Ascending aorta (tissue), 2 donors: ENCODE measurements at regions not wholly inside any gene's neighbourhood (a gene's known extent, or its start where the extent isn't known, plus 50 kb on each side); places are given as distances from the start of the nearest gene placed in this dataset.

Experiments used
- DNase-seq, 2 donors: peaks; one replicate each; pipeline ENCODE4 v3.0.0-alpha.2; 2019; ENCODE audit warnings: low spot score in 2 of 2
- H3K27ac ChIP-seq, 2 donors: fragments of 200-600 bp; sonication (generic); one replicate each; pipeline ENCODE4 v1.5.1; 2016 to 2017; ENCODE audit warnings: mild to moderate bottlenecking in 1 of 2
- H3K27me3 ChIP-seq: fragments of 200-600 bp; sonication (generic); one replicate; pipeline ENCODE4 v1.5.1; 2017
- H3K36me3 ChIP-seq, 2 donors: fragments of 200-600 bp; sonication (generic); one replicate each; pipeline ENCODE4 v1.5.1; 2016
- H3K4me1 ChIP-seq, 2 donors: fragments of 200-600 bp; sonication (generic); one replicate each; pipeline ENCODE4 v1.5.1; 2016 to 2017; ENCODE audit warnings: mild to moderate bottlenecking in 1 of 2
- H3K4me3 ChIP-seq, 2 donors: fragments of 200-600 bp; sonication (generic); one replicate each; pipeline ENCODE4 v1.5.1; 2016 to 2017; ENCODE audit warnings: mild to moderate bottlenecking in 1 of 2
- H3K9me3 ChIP-seq, 2 donors: fragments of 200-600 bp; sonication (generic); one replicate each; pipeline ENCODE4 v1.5.1; 2016
- intact Hi-C: fragments of 100-400 bp; cut with DNase I; formaldehyde crosslinking; loops from one replicate; pipeline ENCODE4 v1.15.1; 2023
- TF ChIP-seq, protein P1 (sequence below), 3 experiments: fragments of 200-600 bp in 2 of 3; fragments of 450-650 bp in 1 of 3; sonication (generic) in 2 of 3; IDR thresholded peaks; one replicate each; pipeline ENCODE4 v1.5.1; 2016 to 2019; ENCODE audit warnings: antibody characterized with exemption in 3 of 3, mild to moderate bottlenecking in 1 of 3, moderate library complexity in 1 of 3

DNA sequence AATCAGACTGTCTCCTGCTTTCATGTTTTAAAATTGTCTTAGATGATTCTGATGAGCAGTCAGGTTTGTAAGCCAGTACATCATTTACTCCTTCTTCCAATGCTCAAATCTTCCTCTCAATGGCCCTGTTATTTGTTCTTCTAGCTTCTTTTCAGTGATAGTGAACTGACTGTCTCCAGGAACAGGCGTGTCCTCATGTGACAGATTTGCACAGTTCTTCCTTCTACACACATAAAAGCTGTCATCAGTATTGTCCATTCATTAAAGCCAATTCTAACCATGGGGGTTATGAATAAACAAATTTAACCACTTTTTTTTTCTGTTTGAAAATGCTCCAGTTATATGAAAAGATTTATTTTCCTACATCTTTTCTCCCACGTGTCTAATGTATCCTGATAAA, 308.7 kb upstream of the SORCS1 start:
- no peak for DNase-seq

DNA sequence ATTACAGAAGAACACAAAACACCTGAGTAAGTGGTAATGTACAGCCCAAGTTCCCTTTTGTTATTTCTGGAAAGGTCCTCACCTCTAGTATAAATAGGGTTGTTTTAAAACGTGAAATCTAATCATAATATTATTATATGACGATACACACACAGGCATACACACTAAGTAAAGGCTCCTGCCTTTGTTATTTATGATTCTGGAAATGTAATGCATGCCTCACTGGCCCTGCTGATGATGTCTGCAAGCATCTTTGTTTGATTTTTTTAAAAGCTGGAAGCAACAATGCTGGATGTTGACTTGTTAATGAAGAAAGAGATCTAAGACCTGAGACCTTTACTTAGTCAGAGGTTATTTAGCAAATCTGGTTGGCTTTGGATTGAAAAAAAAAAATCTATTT, 307.4 kb upstream of the SORCS1 start:
- Histone ChIP-seq H3K27ac (no peak overlapping the region), H3K9me3 (no peaks in the 10 kb centered on the region), H3K36me3 (no peaks in the 10 kb centered on the region), H3K27me3 (no peaks in the 10 kb centered on the region), H3K4me1 (no peaks in the 10 kb centered on the region), H3K4me3 (no peak overlapping the region)
- DNase-seq = no peak
- intact Hi-C loops = no loop called here
- TF ChIP-seq, protein P1, sequence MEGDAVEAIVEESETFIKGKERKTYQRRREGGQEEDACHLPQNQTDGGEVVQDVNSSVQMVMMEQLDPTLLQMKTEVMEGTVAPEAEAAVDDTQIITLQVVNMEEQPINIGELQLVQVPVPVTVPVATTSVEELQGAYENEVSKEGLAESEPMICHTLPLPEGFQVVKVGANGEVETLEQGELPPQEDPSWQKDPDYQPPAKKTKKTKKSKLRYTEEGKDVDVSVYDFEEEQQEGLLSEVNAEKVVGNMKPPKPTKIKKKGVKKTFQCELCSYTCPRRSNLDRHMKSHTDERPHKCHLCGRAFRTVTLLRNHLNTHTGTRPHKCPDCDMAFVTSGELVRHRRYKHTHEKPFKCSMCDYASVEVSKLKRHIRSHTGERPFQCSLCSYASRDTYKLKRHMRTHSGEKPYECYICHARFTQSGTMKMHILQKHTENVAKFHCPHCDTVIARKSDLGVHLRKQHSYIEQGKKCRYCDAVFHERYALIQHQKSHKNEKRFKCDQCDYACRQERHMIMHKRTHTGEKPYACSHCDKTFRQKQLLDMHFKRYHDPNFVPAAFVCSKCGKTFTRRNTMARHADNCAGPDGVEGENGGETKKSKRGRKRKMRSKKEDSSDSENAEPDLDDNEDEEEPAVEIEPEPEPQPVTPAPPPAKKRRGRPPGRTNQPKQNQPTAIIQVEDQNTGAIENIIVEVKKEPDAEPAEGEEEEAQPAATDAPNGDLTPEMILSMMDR (IDR thresholded peaks at IDR 0.05) = no peak

More for the DNA sequence above, 308.7 kb upstream of the SORCS1 start:
- Histone ChIP-seq H3K27ac (no peak overlapping the region), H3K36me3 (no peaks in the 10 kb centered on the region), H3K9me3 (no peaks in the 10 kb centered on the region), H3K4me3 (no peak overlapping the region), H3K4me1 (no peaks in the 10 kb centered on the region), H3K27me3 (no peaks in the 10 kb centered on the region)
- intact Hi-C loops = no loop called here
- TF ChIP-seq, protein P1 (IDR thresholded peaks at IDR 0.05) = no peak

DNA sequence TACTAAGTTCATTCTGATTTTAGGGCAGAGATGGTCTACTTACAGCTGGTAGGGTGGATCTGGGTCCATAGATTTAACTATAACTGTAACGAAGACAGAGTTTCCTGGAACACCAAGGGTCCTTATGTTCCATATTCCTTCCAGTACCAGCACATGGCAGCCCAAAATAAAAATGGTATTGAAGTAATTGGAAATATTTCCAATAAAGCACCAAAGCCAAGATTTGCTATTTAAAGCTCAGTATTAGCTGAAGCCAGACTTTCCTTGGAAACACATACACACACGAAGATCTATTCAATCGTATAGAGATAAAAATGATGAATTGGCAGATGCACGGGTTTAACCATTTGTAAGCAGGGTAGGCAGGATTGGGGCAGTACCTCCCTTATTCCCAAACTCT, 289.1 kb upstream of the SORCS1 start:
- no peak for DNase-seq
- Histone ChIP-seq H3K27ac (no peak overlapping the region), H3K4me3 (no peak overlapping the region), H3K27me3 (no peaks in the 10 kb centered on the region), H3K36me3 (no peaks in the 10 kb centered on the region), H3K4me1 (no peaks in the 10 kb centered on the region), H3K9me3 (no peaks in the 10 kb centered on the region)
- TF ChIP-seq, protein P1 (IDR thresholded peaks at IDR 0.05) = no peak
- intact Hi-C loops = no loop called here

DNA sequence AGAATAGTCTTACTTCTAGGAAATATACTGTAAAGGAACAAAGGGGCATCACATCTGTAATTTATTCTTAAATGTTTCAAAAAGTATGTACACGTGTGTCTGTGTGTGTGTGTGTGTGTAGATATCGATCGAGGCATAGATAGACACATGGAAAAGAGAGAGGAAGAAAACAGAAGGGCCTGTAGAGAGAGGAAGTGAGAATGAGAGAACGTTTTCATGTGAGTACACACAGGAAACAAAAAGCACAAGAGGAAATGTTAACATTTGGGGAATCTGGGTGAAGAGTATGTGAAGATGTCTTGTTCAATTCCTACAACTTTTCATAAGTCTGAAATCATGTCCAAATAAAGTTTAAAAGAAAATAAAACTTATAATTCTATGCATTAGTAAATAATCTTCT, 286.5 kb upstream of the SORCS1 start:
- TF ChIP-seq, protein P1 (IDR thresholded peaks at IDR 0.05) = no peak
- H3K36me3 ChIP-seq = no peaks in the 10 kb centered on the region
- no peak for DNase-seq
- H3K4me1 ChIP-seq = no peaks in the 10 kb centered on the region
- H3K9me3 ChIP-seq = no peaks in the 10 kb centered on the region
- H3K27me3 ChIP-seq = no peaks in the 10 kb centered on the region
- no peak overlapping the region for H3K4me3 ChIP-seq
- intact Hi-C loops = no loop called here
- H3K27ac ChIP-seq = no peak overlapping the region

DNA sequence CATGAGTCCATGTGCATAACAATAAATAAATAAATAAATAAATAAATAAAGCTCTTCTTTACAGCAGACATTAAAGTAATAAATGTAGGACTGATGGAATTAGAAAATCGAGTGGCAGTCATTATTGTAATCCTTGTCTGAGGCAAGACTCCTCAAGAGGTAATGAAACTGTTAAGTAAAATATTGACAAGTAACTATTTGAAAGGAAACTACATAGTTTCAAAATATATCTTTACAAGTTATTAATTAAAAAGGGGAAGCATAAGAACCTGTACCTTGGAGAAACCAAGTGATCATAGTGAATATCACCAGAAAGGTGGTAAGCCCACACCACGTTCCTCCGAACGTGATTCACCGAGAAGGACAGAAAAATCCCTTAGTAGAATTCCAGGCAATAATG, 285.6 kb upstream of the SORCS1 start:
- Histone ChIP-seq H3K4me1 (no peaks in the 10 kb centered on the region), H3K36me3 (no peaks in the 10 kb centered on the region), H3K4me3 (no peak overlapping the region), H3K27me3 (no peaks in the 10 kb centered on the region), H3K27ac (no peak overlapping the region), H3K9me3 (no peaks in the 10 kb centered on the region)
- intact Hi-C loops = no loop called here
- no peak for DNase-seq
- TF ChIP-seq, protein P1 (IDR thresholded peaks at IDR 0.05) = no peak

DNA sequence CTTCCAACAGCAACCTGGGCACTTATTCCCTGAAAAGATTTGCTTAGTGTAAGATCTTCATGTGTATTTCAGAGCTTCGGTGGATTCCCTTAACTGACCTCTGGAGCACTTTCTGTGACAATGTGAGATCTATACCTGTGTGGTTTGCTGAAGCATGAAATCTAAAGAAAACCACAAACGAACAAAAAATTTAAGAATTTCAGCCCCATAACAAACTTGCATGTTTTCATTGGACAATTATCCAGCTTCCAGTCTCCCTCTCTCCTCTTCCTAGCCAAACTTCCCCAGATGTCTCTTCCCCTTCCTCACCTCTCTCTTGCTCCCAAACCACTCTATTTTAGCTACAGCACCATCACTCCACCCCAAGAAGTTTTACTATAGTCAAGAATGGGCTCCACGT, 279.9 kb upstream of the SORCS1 start:
- no peak for DNase-seq
- Histone ChIP-seq H3K36me3 (no peaks in the 10 kb centered on the region), H3K4me1 (no peaks in the 10 kb centered on the region), H3K9me3 (no peaks in the 10 kb centered on the region), H3K27ac (no peak overlapping the region), H3K27me3 (no peaks in the 10 kb centered on the region), H3K4me3 (no peak overlapping the region)
- TF ChIP-seq, protein P1 (IDR thresholded peaks at IDR 0.05) = no peak
- intact Hi-C loops = no loop called here
